Activated CD8-positive, alpha-beta memory T cell treated with anti-CD3 and anti-CD28 coated beads for 48 hours (primary cell): ENCODE measurements at regions not wholly inside any gene's neighbourhood (a gene's known extent, or its start where the extent isn't known, plus 50 kb on each side); places are given as distances from the start of the nearest gene placed in this dataset.
"Not testable (repeated sequence)": the region's sequence is repeated elsewhere in the genome, so short reads cannot be mapped to it uniquely, and the experiment has no call there.

Source experiments
- DNase-seq, 3 experiments: peaks; one replicate each; pipeline ENCODE4 v3.0.0-alpha.2; 2020; ENCODE audit warnings: low read depth in 2 of 3, low spot score in 2 of 3

GRCh38 chr9:106492126-106492525 lies 370.8 kb upstream of the ZNF462 start:
- DNase-seq: not testable (repeated sequence)

GRCh38 chr9:106500171-106500570 lies 362.8 kb upstream of the ZNF462 start:
- DNase-seq: no peak

- not testable (repeated sequence) for DNase-seq
Measured at GRCh38 chr9:106501210-106501609, 361.8 kb upstream of the ZNF462 start.

- DNase-seq: no peak
Measured at GRCh38 chr9:106502930-106503329, 360.0 kb upstream of the ZNF462 start.

- no peak for DNase-seq
Measured at GRCh38 chr9:106503759-106504158, 359.2 kb upstream of the ZNF462 start.

- no peak for DNase-seq
Measured at GRCh38 chr9:106526716-106527204, 336.2 kb upstream of the ZNF462 start.

- DNase-seq: no peak
Measured at GRCh38 chr9:106528158-106528557, 334.8 kb upstream of the ZNF462 start.

- no peak for DNase-seq
Measured at GRCh38 chr9:106529616-106530015, 333.4 kb upstream of the ZNF462 start.

- DNase-seq: no peak
Measured at GRCh38 chr9:106531491-106531890, 331.5 kb upstream of the ZNF462 start.

GRCh38 chr9:106532306-106533015 lies 330.5 kb upstream of the ZNF462 start:
- DNase-seq: no peak

- DNase-seq: no peak
Measured at GRCh38 chr9:106534800-106535199, 328.2 kb upstream of the ZNF462 start.

- DNase-seq: no peak
Measured at GRCh38 chr9:106535439-106535838, 327.5 kb upstream of the ZNF462 start.

- no peak for DNase-seq
Measured at GRCh38 chr9:106557996-106558667, 304.8 kb upstream of the ZNF462 start.

GRCh38 chr9:106560540-106560939 lies 302.4 kb upstream of the ZNF462 start:
- no peak for DNase-seq

GRCh38 chr9:106575823-106576222 lies 287.1 kb upstream of the ZNF462 start:
- no peak for DNase-seq

GRCh38 chr9:106576232-106576760 lies 286.7 kb upstream of the ZNF462 start:
- DNase-seq: no peak

- no peak for DNase-seq
Measured at GRCh38 chr9:106577121-106577520, 285.8 kb upstream of the ZNF462 start.

- DNase-seq: no peak
Measured at GRCh38 chr9:106580546-106580945, 282.4 kb upstream of the ZNF462 start.

GRCh38 chr9:106581973-106582372 lies 281.0 kb upstream of the ZNF462 start:
- DNase-seq: no peak

- DNase-seq: no peak
Measured at GRCh38 chr9:106583751-106584150, 279.2 kb upstream of the ZNF462 start.

- no peak for DNase-seq
Measured at GRCh38 chr9:106587042-106587441, 275.9 kb upstream of the ZNF462 start.

- no peak for DNase-seq
Measured at GRCh38 chr9:106588626-106589025, 274.3 kb upstream of the ZNF462 start.
